ENCODE measurements at regions not wholly inside any gene's neighbourhood (a gene's known extent, or its start where the extent isn't known, plus 50 kb on each side); places are given as distances from the start of the nearest gene placed in this dataset.

DNA sequence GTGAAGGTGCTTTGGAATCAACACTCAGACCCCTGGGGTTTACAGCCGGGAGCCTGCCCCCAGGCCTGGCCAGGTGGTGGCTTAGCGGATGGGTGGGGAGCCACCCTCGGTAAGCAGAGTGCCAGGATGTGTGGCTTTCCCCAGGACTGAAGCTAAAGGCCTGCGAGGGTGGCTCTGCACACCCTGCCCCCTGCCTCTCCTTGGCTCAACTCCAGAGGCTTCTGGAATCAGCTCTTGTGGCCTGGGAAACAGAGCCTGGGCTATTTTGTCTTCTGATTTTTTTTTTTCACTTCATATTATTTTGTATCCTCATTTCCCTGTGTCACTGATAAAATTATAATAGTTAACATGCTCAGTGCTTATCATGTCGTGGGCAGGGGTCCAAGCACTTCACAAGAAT lies 79.8 kb downstream of the RHOB start:
- ATAC-seq (ENCODE audit: low FRiP score) (no peak), DNase-seq (ENCODE audit: low spot score) (no peak)
- TF ChIP-seq, protein P1, sequence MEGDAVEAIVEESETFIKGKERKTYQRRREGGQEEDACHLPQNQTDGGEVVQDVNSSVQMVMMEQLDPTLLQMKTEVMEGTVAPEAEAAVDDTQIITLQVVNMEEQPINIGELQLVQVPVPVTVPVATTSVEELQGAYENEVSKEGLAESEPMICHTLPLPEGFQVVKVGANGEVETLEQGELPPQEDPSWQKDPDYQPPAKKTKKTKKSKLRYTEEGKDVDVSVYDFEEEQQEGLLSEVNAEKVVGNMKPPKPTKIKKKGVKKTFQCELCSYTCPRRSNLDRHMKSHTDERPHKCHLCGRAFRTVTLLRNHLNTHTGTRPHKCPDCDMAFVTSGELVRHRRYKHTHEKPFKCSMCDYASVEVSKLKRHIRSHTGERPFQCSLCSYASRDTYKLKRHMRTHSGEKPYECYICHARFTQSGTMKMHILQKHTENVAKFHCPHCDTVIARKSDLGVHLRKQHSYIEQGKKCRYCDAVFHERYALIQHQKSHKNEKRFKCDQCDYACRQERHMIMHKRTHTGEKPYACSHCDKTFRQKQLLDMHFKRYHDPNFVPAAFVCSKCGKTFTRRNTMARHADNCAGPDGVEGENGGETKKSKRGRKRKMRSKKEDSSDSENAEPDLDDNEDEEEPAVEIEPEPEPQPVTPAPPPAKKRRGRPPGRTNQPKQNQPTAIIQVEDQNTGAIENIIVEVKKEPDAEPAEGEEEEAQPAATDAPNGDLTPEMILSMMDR (IDR thresholded peaks at IDR 0.05): no peak

DNA sequence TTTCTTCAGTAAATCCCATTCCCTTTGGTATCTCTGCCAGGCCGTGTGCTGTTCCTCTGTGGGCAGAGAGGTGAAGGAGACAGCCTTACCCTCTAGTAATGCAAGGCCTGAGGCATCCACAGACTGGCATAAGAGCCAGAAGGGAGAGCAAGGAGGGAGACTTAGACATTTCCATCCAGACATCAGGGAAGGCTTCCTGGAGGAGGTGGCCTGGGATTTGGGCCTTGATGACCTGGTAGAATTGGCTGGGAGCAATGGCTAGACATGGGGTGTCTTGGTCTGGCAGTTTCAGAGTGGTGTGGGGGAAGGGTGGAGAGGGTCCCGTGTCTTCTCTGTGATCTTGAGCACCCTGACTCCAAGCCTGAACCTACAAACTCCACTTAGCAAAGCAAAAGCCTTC lies 81.8 kb downstream of the RHOB start:
- DNase-seq (ENCODE audit: low spot score) (no peak), ATAC-seq (ENCODE audit: low FRiP score) (no peak)
- TF ChIP-seq, protein P1 (IDR thresholded peaks at IDR 0.05): no peak

- DNase-seq (ENCODE audit: low spot score): no peak
- TF ChIP-seq, protein P1 (IDR thresholded peaks at IDR 0.05): no peak
- ATAC-seq (ENCODE audit: low FRiP score): no peak
These were observed 83.6 kb downstream of the RHOB start for GRCh38 chr2:20530520-20530919.

- TF ChIP-seq, protein P1 (IDR thresholded peaks at IDR 0.05): no peak
- no peak for DNase-seq (ENCODE audit: low spot score)
- ATAC-seq (ENCODE audit: low FRiP score): no peak
These were observed 84.9 kb downstream of the RHOB start for GRCh38 chr2:20531633-20532262.

- TF ChIP-seq, protein P1 (IDR thresholded peaks at IDR 0.05): no peak
- DNase-seq (ENCODE audit: low spot score): no peak
- no peak for ATAC-seq (ENCODE audit: low FRiP score)
These were observed 86.0 kb downstream of the RHOB start for GRCh38 chr2:20532634-20533437.

DNA sequence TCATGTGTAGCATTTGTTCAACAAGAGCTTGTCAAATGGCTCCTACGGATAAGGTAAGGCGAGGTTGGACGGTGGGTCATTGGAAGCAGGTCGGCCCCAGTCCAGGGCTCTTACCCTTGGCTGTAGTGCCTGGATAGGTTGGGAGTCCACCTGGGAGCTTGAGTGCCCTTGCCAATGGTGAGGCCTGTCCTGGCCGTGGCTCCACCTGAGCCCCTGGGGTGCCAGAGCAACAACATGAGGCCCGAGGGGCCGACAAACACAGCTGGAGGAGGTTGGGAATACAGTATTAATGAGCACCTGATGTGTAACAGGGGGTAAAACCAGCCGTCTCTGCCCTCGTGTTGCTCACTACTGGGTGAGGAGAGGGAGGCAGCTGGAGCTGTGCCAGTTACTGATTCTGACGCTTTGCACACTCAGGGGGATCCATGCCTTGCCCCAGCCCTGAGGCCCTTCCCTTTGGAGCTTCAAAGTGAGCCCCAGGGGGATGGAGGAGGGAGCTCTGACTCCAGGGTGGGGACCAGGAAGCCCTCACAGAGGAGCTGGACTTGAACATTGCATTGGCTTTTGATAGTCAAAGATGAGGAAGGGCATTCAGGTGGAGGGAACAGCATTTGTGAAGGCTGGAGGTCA lies 87.2 kb downstream of the RHOB start:
- ATAC-seq (ENCODE audit: low FRiP score): no peak
- TF ChIP-seq, protein P1 (IDR thresholded peaks at IDR 0.05): no peak
- DNase-seq (ENCODE audit: low spot score): no peak

All from omental fat pad (tissue), 3 donors.